Fibroblast of the aortic adventitia (primary cell): ENCODE measurements at regions not wholly inside any gene's neighbourhood (a gene's known extent, or its start where the extent isn't known, plus 50 kb on each side); places are given as distances from the start of the nearest gene placed in this dataset.

Experiments used
- DNase-seq: peaks from one replicate; pipeline ENCODE4 v3.0.0-alpha.2; 2010; ENCODE audit warnings: low read depth
- H3K4me3 ChIP-seq: 2 replicates; pipeline ENCODE4 v1.5.1; 2011; ENCODE audit warnings: low read depth, mild to moderate bottlenecking, control low read depth, low read length, moderate library complexity
- CTCF ChIP-seq: IDR thresholded peaks from 2 replicates; pipeline ENCODE4 v1.5.1; 2011; ENCODE audit warnings: mild to moderate bottlenecking, low read length, control low read depth, inconsistent platforms; ENCODE audit not compliant: insufficient read depth

- no peak for TF ChIP-seq CTCF
- no peak overlapping the region for H3K4me3 ChIP-seq
- no peak for DNase-seq
Observed at GRCh38 chr7:156032973-156033372, 220.7 kb upstream of the SHH start.

- no peak for TF ChIP-seq CTCF
- DNase-seq = no peak
- no peak overlapping the region for H3K4me3 ChIP-seq
Observed at GRCh38 chr7:156031679-156032478, 219.6 kb upstream of the SHH start.

- no peak for DNase-seq
- TF ChIP-seq CTCF = no peak
- H3K4me3 ChIP-seq = no peak overlapping the region
Observed at GRCh38 chr7:156029460-156030007, 217.3 kb upstream of the SHH start.

- no peak for DNase-seq
- no peak for TF ChIP-seq CTCF
- H3K4me3 ChIP-seq = no peak overlapping the region
Observed at GRCh38 chr7:156028521-156028920, 216.3 kb upstream of the SHH start.

GRCh38 chr7:156027821-156028220 lies 215.6 kb upstream of the SHH start:
- TF ChIP-seq CTCF = no peak
- DNase-seq = no peak
- H3K4me3 ChIP-seq = no peak overlapping the region

- no peak for TF ChIP-seq CTCF
- DNase-seq = no peak
- no peak overlapping the region for H3K4me3 ChIP-seq
Observed at GRCh38 chr7:156026603-156027002, 214.3 kb upstream of the SHH start.

- TF ChIP-seq CTCF = no peak
- DNase-seq = no peak
- H3K4me3 ChIP-seq = no peak overlapping the region
Observed at GRCh38 chr7:156026076-156026600, 213.9 kb upstream of the SHH start.
